Stomach (tissue), 4 donors: ENCODE measurements at regions not wholly inside any gene's neighbourhood (a gene's known extent, or its start where the extent isn't known, plus 50 kb on each side); places are given as distances from the start of the nearest gene placed in this dataset.

Experiments
- CTCF ChIP-seq, 7 experiments: fragments of 450-650 bp in 4 of 7; fragments of 200-600 bp in 3 of 7; sonication (generic) in 3 of 7; IDR thresholded peaks; one replicate each; pipeline ENCODE4 v1.5.1; 2016 to 2019; ENCODE audit warnings: antibody characterized with exemption in 7 of 7, control low read depth in 2 of 7, mild to moderate bottlenecking in 1 of 7
- EP300 ChIP-seq: sonication (generic); formaldehyde crosslinking; IDR thresholded peaks from one replicate; pipeline ENCODE4 v1.6.1; 2017; ENCODE audit warnings: antibody characterized with exemption
- POLR2A ChIP-seq, 4 donors: fragments of 450-650 bp; IDR thresholded peaks; one replicate each; pipeline ENCODE4 v1.6.1; 2016; ENCODE audit warnings: antibody characterized with exemption in 4 of 4, control low read depth in 2 of 4, mild to moderate bottlenecking in 1 of 4, moderate library complexity in 1 of 4
- POLR2AphosphoS5 ChIP-seq, 3 donors: sonication (generic); formaldehyde crosslinking; IDR thresholded peaks; one replicate each; pipeline ENCODE4 v1.6.1; 2016; ENCODE audit warnings: antibody characterized with exemption in 3 of 3

- TF ChIP-seq CTCF (IDR thresholded peaks at IDR 0.05) (no peak), EP300 (no peak), POLR2A (IDR thresholded peaks at IDR 0.05) (no peak), POLR2AphosphoS5 (IDR thresholded peaks at IDR 0.05) (no peak)
Measured at GRCh38 chr18:67007999-67008398, 404.1 kb upstream of the CDH19 start.
